HG02973 (cell line): ENCODE measurements at regions not wholly inside any gene's neighbourhood (a gene's known extent, or its start where the extent isn't known, plus 50 kb on each side); places are given as distances from the start of the nearest gene placed in this dataset.
A peak's percentile ranks its signal among the peaks of the same experiment; 100 is the strongest.

ENCODE experiments used
- ATAC-seq: cut with Tn5 transposase; IDR thresholded peaks from one replicate; pipeline ENCODE4 v1.9.1; 2021; ENCODE audit warnings: moderate library complexity; ENCODE audit not compliant: unreplicated experiment

DNA sequence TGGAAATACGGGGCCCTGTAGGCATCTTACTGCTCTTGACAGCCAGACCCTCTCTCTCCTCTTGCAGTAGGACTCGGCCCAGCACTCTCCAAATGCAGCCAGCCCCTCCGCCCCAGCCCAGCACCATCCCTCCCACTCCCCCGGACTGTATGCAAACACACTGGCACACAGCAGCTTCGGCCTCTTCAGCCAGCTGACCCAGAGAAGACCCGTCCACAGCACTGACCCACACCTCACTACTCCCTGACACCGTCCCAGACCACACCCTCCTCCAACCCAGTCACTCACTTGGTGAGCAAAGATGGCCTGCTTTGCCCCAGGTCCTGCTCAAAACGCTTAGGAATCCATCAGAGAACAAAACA lies 164.6 kb downstream of the IGLL1 start:
- ATAC-seq = no peak

DNA sequence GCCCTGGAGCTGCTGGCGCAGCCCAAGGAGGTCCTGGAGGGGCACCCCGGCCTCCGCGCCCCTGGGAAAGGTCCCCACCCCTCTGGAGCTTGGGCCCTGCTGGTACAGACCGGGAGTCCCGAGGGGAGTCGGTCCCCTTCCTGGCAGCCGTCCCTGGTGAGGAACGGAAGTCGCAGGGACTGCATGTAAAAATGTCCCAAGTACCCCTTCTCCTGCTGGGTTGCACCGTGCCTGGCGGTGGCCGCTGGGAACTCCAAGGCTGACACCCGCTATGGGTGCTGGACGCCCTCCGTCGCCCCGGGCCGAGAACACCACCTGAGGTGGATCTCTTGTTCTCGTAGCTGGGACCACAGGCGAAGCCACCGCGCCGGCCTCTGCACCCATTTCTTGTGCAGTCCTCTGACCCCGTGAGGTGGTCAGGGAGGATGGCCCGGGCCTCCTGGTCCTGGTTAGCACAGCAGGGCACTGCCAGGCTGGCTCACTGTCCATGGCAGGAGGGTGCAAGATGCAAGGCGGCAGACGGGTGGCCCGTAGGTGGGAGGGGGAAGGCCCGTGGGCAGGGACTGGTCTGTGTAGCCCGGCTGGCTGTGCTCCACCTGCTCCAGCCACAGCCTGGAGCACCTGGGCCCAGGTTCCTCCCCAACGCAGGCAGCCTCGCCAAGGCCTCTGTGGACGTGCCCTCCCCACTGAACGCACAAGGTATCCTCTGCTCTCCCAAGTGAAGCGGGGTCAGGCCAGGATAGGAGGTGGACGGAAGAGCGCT lies 165.2 kb downstream of the IGLL1 start:
- ATAC-seq = no peak

DNA sequence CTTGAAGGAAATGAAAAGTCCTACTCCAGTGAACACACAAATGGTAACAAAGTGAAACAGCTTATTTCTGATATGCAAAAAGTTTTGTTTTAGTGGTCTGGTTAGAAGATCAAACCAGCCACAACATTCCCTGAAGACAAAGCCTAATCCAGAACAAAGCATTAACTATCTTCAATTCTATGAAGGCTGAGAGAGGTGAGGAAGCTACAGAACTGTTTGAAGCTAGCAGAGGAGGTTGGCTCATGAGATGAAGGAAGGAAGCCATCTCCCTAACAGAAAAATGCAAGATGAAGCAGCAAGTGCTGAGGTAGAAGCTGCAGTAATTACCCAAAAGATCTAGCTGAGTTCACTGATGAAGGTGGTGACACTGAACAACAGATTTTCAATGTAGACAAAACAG lies 168.4 kb downstream of the IGLL1 start:
- no peak for ATAC-seq

DNA sequence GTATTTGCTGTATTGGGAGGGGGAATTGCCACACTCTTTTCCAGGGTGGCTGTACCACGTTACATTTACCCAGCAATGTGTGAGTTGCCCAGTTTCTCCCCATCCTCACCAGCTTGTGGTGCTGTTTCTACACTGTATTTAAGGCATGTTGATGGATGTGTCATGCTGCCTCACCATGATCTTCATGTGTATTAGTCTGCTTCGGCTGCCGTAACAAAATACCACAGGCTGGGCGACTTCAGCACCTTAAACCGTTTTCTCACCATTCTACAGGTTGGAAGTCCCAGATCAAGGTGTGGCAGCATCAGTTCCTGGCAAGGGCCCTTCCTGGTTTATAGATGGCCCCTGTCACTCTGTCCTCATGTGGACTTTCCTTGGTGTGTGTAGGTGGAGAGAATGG lies 169.7 kb downstream of the IGLL1 start:
- no peak for ATAC-seq

DNA sequence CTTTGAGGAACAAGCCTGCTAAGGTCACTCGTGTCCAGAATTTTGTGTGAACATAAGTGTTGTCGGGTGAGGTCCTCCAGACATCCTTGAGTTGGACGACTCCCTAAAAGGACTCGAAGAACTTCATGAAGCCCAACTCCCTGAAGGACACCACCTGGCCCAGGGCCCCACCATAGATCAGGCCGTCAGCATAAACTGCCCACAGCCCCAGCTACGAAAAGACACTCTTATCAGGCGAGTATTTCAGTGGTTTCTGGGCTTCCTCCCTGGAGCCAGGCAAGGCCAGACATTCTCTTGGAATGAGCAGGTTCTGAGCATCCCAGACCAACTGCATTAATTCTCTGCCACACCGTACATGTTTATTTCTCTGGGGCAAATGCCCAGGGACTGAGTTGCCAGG lies 170.1 kb downstream of the IGLL1 start:
- ATAC-seq = no peak

DNA sequence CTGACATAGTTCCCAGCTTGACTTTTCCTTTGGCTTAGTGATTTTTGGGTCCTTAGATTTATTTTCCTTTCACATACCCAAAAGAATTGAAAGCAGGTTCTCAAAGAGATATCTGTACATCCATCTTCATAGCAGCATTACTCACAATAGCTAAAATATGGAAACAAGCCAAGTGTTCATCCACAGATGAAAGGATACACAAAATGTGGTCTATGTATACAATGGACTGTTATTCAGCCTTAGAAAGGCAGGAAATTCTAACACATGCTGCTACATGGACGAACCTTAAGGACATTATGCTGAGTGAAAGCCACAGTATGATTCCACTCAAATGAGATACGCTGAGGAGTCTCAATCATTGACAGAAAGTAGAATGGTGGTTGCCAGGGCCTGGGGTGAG lies 171.8 kb downstream of the IGLL1 start:
- no peak for ATAC-seq

DNA sequence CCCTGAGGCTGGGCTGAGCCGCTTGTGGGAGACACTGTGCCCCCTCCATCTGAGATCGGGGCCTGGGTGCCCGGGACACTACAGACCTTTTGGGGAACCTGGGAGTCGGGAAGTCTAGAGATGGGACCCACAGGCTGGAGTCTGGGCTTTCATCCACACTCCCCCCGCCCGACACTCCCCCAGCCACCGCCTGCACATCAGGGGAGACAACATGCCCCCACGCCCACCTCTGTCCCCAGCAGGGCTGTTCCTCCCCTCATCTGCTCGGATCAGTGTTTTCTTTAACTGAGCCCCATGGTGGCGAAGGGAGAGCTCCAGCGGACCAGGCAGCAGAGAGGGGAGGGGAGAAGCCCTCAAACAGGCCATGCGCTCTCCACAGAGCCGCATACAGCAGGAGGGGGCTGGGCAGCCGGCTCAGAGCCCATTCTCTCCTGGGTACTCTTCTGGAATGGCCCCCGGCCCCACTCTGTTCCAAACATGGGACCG lies 174.7 kb downstream of the IGLL1 start:
- no peak for ATAC-seq

DNA sequence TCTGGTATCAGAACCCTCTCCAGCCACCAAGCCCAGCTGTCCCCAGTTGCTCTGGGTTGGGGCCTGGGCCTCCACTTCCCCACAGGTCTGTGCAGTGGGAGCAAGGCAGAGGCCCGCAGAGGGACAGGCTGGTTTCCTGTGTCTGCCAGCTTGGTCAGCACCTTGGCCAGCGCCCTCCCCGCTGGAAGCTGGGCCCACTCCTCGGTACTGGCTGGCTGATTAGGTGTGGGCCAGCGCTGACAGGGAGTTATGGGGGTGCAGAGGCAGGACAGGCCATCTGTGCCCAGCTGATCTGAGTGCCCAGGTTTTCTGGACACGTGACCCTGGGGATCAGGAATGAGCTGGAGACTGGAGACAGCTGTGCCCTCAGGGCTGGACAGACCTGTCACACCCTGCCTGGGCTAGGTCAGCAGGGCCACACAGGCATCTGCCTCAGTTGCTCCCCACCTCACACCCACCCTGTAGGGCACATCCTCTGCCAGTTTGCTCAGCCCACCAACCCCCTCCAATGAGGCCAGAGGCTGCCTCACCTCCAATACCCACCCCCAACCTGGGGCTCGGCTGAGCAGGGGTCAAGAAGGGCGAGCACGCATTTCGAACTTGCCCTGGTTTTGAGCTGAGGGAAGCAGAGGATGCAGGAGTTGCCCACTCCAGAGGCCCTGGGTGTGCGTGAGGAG lies 175.3 kb downstream of the IGLL1 start:
- no peak for ATAC-seq

DNA sequence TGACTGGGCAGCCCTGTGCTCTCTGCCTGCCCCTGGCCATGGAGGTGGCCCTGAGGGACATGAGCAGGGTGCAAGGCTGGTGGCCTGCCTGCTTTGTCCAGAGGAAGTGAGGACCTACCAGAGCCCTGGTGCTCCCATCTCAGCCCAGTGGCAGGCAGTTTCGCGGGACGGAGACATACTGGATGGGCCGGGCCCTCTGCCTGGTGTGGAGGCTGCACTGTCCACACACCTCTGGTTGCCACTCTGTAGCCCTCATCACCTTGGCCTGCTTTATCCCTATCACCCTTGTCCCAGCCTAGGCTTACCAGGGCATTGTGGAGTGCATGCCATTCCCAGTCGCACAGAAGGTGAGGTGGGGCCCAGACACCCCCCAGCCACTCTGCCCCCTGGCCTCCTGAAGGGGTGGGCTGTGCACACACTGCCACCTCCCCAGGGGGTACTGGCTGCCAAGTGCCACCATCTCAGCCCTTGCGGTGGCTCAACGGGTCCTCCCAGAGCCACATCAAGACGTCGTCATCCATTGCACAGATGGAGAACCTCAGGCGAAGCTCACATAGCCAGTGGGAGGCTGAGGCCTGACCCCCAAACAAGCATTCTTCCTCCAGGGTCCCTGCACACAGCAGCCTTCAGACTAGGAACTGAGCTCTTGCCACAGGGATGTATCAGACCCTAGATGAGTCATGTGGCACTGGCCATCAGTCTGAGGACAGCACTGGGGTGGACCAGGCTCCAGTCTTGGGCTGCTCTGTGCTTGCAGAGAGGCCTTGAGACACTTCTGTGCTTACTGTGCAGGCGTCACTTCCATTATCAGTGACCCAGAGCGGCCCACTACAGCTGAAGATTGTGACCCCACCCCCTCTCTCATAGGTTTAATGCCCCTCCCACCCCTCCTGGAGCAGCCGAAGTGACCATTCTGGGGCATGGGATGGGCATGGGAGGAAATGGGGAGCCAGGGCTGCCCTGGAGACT lies 176.1 kb downstream of the IGLL1 start:
- ATAC-seq = no peak

DNA sequence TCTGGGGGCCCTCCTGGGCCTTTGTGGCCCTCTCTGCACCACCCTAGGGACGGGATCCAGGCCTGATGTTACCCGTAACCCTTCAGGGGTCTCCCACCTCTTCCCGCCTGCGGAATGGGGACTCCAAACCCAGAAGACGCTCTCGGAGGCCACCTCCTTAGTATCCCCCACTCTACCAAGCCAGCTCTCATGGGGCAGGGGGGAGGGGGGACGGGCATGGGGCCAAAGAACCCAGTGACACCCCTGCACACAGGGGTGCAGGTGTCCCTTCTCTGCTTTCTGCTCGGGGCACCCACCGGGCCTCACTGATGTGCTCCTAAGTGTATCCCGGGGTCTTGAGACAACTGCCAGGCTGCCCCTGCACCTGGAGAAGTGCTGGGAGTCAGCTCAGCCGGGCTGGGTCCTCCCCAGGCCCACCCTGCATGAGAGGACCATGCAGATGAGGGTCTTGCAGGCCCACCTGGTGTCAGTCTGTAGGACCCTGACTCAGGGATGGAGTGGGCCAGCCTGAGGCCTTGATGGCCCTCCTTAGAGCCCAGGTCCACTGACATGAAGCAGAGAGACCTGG lies 176.9 kb downstream of the IGLL1 start:
- no peak for ATAC-seq

DNA sequence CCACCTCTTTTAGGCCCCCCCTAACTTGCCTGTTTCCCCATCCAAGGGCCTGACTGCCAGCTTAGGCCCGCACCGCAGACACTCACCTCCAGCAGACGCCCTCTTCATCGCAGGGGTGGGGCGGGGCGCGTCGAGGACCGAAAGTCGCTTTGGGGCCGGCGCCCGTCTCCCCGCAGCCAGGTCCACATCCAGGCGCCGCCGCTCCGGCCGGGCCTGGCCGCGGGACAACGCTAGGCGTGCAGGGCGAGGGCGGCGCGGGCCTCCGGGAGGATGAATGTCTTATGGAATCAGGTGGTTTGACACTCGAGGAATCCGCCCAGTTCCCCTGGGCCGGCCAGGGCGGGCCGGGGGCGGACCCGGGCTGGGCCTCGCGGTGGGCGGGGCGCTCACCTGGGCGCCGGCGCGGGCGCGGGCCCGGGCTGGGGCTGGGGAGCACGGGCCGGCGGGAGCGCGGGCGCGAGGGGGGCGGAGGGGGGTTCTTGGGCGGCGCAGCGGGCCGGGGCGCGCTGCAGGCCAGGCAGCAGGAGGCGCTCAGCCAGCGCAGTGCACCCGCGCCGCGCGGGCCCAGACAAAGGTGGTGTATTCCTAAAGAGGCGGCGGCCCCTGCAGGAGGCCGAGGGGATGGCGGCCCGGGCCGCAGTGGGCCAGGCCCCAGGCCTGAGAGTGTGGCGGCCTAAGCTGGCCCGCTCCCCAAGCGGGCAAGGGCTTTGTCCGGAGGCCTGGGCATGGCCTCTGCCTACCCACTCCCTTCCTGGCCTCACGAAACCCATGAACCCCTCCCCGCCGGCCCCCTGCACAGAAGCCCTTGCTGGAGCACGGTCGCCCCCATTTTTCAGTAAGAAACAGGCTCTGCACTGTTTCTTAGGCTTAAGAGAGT lies 177.6 kb downstream of the IGLL1 start:
- ATAC-seq = peak; percentile 63

DNA sequence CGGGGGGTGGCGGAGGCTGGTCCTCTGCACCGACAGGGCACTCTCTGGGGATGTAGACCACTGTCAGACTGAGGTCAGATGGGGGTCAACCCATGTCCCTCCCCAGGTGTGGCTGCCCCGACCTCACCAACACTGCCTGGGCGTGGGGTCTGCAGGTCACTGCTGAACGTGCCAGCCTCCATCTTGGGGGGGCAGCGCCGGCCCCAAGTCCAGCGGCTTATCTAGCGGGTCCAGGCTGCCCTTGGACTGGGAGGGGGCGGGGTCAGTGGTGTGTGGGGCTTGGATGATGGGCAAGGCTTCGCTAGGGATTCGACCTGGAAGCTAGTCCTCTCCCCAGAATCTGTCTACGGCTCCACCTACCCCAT lies 178.2 kb downstream of the IGLL1 start:
- no peak for ATAC-seq

DNA sequence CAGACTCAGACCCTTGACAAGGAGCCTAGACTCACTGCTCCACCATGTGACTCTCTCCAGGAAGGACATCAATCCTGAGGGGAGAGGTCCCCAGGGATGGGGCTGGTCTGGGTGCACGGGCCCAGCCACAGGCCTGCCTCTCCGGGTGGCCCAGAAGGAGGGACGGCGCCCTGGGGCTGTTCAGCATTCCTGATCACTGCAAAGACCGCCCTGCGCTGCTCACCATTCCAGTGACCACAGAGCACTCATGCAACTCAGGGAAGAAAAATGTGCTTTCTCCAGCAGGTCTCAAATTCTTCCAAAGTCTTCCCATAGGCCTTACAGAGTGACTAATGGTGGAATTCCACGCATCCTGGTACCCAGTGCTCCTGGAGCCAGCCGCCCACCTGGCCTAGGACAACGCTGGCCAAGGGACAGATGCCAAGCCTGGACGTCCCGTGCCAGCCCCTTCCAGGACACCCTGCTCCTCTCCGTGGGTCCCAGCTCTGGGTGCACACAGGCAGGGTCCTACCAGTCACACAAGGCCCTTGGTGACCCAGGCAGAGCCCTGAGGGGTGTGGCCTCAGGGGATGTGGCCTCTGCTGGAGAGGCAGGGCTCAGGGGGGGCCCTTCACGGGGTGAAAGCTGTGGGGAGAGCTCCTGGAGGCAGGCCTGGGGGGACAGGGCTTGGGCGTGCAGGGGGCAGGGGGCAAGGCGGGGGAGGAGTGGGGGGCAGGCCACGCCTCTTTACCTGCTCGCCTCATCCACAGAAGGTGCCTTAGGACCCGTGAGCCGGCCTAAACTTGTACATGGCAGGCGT lies 178.8 kb downstream of the IGLL1 start:
- no peak for ATAC-seq

DNA sequence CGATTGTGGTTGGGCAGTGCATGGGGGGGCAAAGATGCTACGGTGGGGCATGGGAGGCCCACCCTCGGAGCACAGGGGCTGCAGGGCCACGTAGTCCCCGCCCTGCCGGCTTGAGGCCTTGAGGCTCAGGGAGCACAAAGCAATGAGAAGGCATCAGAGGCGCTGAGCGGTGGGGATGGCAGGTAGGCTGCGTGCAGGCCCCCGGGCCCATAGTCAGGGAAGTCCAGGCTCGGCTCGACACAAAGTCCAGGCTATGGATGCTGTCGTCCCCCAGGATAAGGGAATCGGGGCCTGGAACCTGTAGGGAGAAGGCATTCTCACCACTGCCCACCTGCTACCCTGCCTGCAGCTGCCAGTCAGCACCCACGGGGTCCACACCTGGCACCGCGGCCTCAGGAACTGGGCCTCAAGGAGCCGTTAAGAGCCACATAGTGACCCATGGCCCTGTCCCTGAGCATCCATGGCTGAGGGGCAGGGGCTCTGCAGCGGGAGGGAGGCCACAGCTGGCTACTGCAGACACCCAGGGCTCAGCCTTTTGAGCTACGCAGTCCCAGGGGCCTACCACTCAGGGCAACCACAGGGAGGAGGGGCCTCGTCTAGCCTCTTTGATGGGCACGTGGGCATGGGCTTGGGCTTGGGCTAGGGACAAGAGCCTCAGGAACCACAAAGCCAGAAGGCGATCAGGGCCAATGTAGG lies 179.7 kb downstream of the IGLL1 start:
- no peak for ATAC-seq

DNA sequence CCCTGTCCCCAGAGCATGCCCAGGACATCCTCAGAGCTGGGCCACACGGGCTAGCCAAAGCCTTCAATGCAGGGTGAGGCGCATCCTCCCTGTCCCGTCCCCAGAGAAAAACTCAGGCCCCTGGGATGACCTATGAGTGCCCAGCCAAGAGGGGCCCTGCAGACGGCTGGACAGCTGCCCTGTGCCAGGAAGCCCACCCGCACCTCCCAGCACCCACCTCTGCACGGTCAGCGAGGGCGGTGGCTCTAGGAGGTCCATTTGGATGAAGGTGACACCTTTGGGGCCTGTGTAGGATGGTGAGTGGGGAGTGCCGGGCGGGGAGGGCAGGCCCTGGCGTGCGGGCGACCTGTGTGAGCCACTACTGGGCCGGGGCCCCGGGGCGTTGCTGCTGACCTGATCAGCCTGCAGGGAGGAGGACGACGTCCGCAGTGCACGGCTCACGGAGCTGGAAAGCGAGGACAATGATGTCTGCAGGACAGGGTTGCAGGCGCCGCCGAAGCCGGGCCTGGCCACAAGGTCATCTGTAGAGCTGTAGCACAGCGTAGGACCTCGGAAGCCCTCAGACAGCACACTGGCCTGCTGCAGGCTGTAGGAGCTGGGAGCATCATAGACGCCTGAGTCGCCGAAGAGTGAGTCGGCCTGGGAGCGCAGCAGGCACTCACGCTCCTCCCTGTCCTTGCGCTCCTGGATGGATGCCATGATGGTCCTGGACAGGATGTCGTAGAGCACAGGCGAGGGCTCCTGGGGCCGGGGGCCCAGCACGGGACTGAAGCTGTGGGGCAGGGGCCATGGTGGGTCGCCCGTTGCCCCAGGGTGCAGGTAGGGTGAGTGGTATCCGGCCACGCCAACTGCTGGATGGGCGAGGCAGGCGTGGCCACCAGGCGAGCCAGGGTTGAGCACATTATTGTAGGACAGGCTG lies 180.5 kb downstream of the IGLL1 start:
- ATAC-seq = no peak

DNA sequence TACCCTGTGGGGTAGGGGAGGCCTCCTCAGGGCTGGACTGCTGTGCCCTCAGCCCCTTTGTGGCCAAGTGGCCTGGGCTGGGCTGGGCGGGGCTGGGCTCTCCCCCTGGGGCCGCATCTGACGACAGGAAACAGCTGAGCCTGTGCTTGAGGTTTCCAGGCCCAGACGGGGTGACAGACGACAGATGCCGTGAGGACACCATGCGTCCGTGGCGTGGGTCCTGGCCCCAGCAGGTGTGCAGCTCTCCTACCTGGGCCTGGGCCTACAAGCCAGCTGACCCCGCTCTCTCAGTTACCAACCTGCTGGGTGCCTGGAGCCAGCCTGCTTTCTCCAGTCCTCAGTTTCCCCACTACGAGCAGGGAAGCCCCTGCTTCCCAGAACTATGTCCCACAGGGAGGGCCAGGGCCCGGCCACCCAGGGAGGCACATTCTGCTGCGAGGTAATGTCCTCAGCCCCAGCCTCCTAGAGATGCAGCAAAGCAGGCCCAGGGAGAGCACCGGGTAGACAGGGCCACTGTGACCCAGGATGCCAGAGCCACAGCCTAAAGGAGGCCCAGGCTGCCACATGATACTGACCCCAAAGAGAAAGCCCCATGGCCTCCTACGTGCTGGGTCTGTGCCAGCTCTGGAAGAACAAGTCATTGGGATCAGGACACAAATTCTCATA lies 181.3 kb downstream of the IGLL1 start:
- ATAC-seq = no peak
